Keratinocyte (primary cell): ENCODE measurements at regions not wholly inside any gene's neighbourhood (a gene's known extent, or its start where the extent isn't known, plus 50 kb on each side); places are given as distances from the start of the nearest gene placed in this dataset.

Experiments used
- EZH2 ChIP-seq: IDR thresholded peaks from one replicate; pipeline ENCODE4 v1.6.1; 2012; ENCODE audit warnings: inconsistent platforms, mild to moderate bottlenecking, low read length, moderate library complexity
- TF ChIP-seq, protein P1 (sequence below), 3 experiments: IDR thresholded peaks in 1 of 3; conservative IDR thresholded peaks in 1 of 3; optimal IDR thresholded peaks in 1 of 3; 2 replicates in 2 of 3; 3 replicates in 1 of 3; pipeline versions ENCODE3 to v1.5.1; 2011; ENCODE audit warnings: low read length in 3 of 3, mild to moderate bottlenecking in 3 of 3, moderate library complexity in 2 of 3, control low read depth in 1 of 3, inconsistent platforms in 1 of 3; ENCODE audit not compliant: insufficient read depth in 2 of 3; ENCODE audit errors: extremely low read depth in 1 of 3

DNA sequence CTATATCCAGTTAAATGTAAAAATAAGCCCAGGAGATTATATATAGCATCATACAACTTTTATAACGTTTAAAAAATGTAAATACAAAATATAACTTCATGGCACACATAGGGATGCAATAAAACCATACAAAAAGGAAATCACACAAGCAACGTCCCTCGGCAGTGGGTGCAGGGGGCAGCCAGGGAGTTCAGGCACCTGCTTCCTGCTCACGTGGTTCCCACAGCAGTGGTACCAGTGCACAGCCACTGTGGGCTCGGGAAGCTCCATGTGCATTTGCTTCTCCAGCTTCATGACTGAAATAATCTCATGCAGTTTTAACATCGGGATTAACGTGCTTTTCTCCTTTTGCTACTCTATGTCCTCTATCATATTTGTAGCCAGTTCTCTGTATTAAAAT lies 255.5 kb upstream of the CXCL12 start:
- TF ChIP-seq, protein P1, sequence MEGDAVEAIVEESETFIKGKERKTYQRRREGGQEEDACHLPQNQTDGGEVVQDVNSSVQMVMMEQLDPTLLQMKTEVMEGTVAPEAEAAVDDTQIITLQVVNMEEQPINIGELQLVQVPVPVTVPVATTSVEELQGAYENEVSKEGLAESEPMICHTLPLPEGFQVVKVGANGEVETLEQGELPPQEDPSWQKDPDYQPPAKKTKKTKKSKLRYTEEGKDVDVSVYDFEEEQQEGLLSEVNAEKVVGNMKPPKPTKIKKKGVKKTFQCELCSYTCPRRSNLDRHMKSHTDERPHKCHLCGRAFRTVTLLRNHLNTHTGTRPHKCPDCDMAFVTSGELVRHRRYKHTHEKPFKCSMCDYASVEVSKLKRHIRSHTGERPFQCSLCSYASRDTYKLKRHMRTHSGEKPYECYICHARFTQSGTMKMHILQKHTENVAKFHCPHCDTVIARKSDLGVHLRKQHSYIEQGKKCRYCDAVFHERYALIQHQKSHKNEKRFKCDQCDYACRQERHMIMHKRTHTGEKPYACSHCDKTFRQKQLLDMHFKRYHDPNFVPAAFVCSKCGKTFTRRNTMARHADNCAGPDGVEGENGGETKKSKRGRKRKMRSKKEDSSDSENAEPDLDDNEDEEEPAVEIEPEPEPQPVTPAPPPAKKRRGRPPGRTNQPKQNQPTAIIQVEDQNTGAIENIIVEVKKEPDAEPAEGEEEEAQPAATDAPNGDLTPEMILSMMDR (optimal IDR thresholded peaks at IDR 0.05 in 1 of 3, IDR thresholded peaks at IDR 0.05 in 1 of 3, conservative IDR thresholded peaks at IDR 0.05 in 1 of 3; ENCODE audit: extremely low read depth in 1 of 3, insufficient read depth in 2 of 3, low read length in 3 of 3), result no peak
- no peak for TF ChIP-seq EZH2
